C4-2B (cell line): ENCODE measurements at regions not wholly inside any gene's neighbourhood (a gene's known extent, or its start where the extent isn't known, plus 50 kb on each side); places are given as distances from the start of the nearest gene placed in this dataset.

Experiments
- CTCF ChIP-seq: fragments of 450-650 bp; conservative IDR thresholded peaks from 2 replicates; pipeline ENCODE4 v1.5.1; 2017; ENCODE audit warnings: mild to moderate bottlenecking
- ZFX ChIP-seq: fragments of 450-650 bp; IDR thresholded peaks from 2 replicates; pipeline ENCODE4 v1.6.1; 2017

GRCh38 chr2:35870713-35871112 is 484.9 kb upstream of the CRIM1 start:
- TF ChIP-seq CTCF (no peak), ZFX (no peak)
